ENCODE measurements at regions not wholly inside any gene's neighbourhood (a gene's known extent, or its start where the extent isn't known, plus 50 kb on each side); places are given as distances from the start of the nearest gene placed in this dataset.

DNA sequence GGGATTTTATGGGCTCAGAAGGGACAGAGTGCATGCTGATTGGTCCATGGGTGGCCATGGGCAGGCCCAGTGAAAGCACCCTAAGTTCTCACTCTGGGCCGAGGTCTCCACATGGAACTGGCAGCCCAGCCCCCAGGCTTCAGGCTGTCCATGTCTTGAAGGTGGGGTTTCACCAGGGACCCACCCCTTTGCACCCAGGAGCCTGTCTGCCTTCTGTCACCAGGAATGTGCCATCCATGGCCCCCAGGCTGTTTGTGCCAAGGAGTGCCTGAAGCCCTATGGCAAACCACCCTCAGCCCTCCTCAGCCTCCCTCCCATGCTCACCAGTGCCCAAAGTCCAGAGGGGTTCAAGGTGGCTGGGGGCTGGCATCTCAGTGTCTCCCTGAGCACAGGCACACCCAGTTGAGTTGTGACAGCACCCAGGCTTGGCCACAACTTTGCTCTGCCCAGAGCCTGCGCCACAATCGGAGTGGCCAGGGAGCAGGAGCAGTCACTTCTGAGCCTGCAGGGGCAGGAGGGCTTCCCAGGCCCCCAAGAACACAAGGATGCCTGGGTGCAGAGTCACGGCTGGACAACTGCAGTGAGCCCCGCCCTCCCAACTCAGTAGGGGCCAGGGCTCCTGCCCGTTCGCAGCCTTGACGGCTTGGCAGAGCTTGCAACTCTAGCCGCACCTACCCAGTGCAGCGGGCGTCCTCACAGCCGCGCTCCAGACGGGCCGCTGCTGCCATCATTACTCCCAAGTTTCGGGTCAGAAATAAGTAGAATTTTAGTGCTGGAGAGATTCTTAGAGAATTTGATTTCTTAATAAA is 185.3 kb upstream of the NUDT6 start:
- H3K27me3 ChIP-seq (ENCODE audit: control insufficient read depth in 2 of 2, insufficient read depth in 2 of 2, low read length in 2 of 2), result no peaks in the 10 kb centered on the region
- no peaks in the 10 kb centered on the region for H3K4me1 ChIP-seq (ENCODE audit: control insufficient read depth in 2 of 2, insufficient read depth in 2 of 2, low read length in 2 of 2)
- no peaks in the 10 kb centered on the region for H3K36me3 ChIP-seq (ENCODE audit: control insufficient read depth in 2 of 2, insufficient read depth in 2 of 2, low read length in 2 of 2)
- H3K9me3 ChIP-seq (ENCODE audit: control insufficient read depth in 2 of 2, low read length in 2 of 2), result no peaks in the 10 kb centered on the region
- no peak overlapping the region for H3K27ac ChIP-seq (ENCODE audit: low read depth in 2 of 2, low read length in 2 of 2)
- no peak overlapping the region for H3K9ac ChIP-seq (ENCODE audit: low read depth in 1 of 2, low read length in 2 of 2)
- H3K4me3 ChIP-seq (ENCODE audit: low read length in 2 of 2), result no peak overlapping the region

DNA sequence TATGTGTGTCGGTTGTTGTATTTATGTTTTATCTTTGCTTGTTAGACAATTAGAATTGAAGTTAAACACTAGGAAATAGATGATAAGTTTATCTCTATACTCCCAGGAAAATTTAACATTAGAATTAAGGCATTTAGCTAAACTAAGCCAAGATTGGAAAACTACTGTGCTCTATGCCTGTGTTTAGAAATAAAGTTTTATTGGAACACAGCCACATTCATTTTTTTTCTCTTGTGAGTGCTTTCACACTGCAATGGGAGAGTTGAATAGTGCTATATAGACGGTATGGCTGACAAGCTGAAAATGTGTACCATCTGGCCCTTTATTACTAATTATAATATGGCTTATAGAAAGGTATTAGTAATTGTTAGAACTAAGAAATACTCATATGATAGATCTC is 186.7 kb upstream of the NUDT6 start:
- Histone ChIP-seq H3K36me3 (ENCODE audit: control insufficient read depth in 2 of 2, insufficient read depth in 2 of 2, low read length in 2 of 2) (peaks cover 0 to under 1% of the 10 kb centered on the region in 2 donors), H3K27me3 (ENCODE audit: control insufficient read depth in 2 of 2, insufficient read depth in 2 of 2, low read length in 2 of 2) (no peaks in the 10 kb centered on the region), H3K9me3 (ENCODE audit: control insufficient read depth in 2 of 2, low read length in 2 of 2) (no peaks in the 10 kb centered on the region), H3K27ac (ENCODE audit: low read depth in 2 of 2, low read length in 2 of 2) (no peak overlapping the region), H3K4me1 (ENCODE audit: control insufficient read depth in 2 of 2, insufficient read depth in 2 of 2, low read length in 2 of 2) (no peaks in the 10 kb centered on the region), H3K9ac (ENCODE audit: low read depth in 1 of 2, low read length in 2 of 2) (no peak overlapping the region), H3K4me3 (ENCODE audit: low read length in 2 of 2) (no peak overlapping the region)

DNA sequence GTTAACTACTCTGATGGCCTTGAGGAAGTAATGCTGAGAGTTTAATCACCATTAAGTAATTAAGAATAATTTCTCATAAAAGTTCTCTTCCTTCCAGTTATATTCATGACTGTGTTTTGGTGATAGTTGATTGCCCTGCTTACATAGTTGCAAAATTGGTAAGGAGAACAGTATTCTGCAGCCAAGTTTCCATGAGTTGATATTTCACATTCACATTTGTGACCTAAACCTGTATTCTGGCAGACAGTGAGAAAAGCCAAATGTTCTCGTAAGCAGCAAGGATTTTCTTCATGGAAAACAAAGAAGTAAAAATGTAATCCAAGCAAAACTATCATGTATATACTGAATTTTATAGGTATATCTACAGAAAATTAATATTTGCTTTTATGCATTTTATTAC is 187.8 kb upstream of the NUDT6 start:
- Histone ChIP-seq H3K4me3 (ENCODE audit: low read length in 2 of 2) (no peak overlapping the region), H3K9me3 (ENCODE audit: control insufficient read depth in 2 of 2, low read length in 2 of 2) (no peaks in the 10 kb centered on the region), H3K9ac (ENCODE audit: low read depth in 1 of 2, low read length in 2 of 2) (no peak overlapping the region), H3K27ac (ENCODE audit: low read depth in 2 of 2, low read length in 2 of 2) (no peak overlapping the region), H3K27me3 (ENCODE audit: control insufficient read depth in 2 of 2, insufficient read depth in 2 of 2, low read length in 2 of 2) (no peaks in the 10 kb centered on the region), H3K36me3 (ENCODE audit: control insufficient read depth in 2 of 2, insufficient read depth in 2 of 2, low read length in 2 of 2) (peaks cover 0 to 3% of the 10 kb centered on the region in 2 donors), H3K4me1 (ENCODE audit: control insufficient read depth in 2 of 2, insufficient read depth in 2 of 2, low read length in 2 of 2) (no peaks in the 10 kb centered on the region)

DNA sequence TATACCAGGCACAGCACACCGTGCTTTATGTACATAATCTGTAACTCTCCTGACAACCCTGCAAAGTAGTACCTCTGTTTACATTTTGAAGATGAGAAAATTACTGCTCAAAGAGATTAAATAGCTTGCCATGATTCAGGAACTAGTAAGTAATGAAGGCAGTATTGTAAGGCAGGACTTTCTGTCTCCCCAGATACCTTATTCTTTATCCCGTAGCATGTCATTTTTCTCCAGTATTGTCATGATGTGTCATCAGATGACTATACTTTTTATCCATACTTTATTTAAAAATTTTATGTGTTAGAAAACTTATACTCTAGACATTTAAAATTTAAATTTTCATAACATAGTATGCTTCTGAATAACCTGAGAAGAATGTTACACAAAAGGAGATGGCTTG is 188.3 kb upstream of the NUDT6 start:
- H3K27ac ChIP-seq (ENCODE audit: low read depth in 2 of 2, low read length in 2 of 2), result no peak overlapping the region

DNA sequence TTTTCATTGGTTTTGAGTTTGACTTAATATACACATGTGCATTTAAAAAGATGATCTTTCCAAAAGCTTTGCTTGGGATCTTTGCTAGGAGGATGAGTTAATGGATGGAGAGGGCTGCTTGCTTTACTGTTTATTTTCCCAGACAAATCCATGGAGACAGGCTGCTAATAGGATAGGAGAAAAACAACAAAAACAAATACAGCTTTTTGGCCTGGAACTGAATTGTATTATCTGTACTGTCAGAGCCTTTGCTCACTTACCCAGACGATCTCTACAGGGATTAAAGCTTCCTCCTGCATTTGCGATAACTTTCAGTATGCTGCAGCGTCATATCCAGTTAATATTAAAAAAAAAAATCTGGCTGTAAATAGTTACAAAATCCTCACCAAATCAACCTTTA is 190.8 kb upstream of the NUDT6 start:
- Histone ChIP-seq H3K27me3 (ENCODE audit: control insufficient read depth in 2 of 2, insufficient read depth in 2 of 2, low read length in 2 of 2) (no peaks in the 10 kb centered on the region), H3K4me1 (ENCODE audit: control insufficient read depth in 2 of 2, insufficient read depth in 2 of 2, low read length in 2 of 2) (no peaks in the 10 kb centered on the region), H3K9ac (ENCODE audit: low read depth in 1 of 2, low read length in 2 of 2) (no peak overlapping the region), H3K9me3 (ENCODE audit: control insufficient read depth in 2 of 2, low read length in 2 of 2) (no peaks in the 10 kb centered on the region), H3K27ac (ENCODE audit: low read depth in 2 of 2, low read length in 2 of 2) (no peak overlapping the region), H3K4me3 (ENCODE audit: low read length in 2 of 2) (no peak overlapping the region), H3K36me3 (ENCODE audit: control insufficient read depth in 2 of 2, insufficient read depth in 2 of 2, low read length in 2 of 2) (peaks cover 0 to 3% of the 10 kb centered on the region in 2 donors)

More for the DNA sequence above, 188.3 kb upstream of the NUDT6 start:
- H3K4me1 ChIP-seq (ENCODE audit: control insufficient read depth in 2 of 2, insufficient read depth in 2 of 2, low read length in 2 of 2), result no peaks in the 10 kb centered on the region
- H3K27me3 ChIP-seq (ENCODE audit: control insufficient read depth in 2 of 2, insufficient read depth in 2 of 2, low read length in 2 of 2), result no peaks in the 10 kb centered on the region
- no peak overlapping the region for H3K4me3 ChIP-seq (ENCODE audit: low read length in 2 of 2)
- H3K9ac ChIP-seq (ENCODE audit: low read depth in 1 of 2, low read length in 2 of 2), result no peak overlapping the region
- no peaks in the 10 kb centered on the region for H3K9me3 ChIP-seq (ENCODE audit: control insufficient read depth in 2 of 2, low read length in 2 of 2)
- H3K36me3 ChIP-seq (ENCODE audit: control insufficient read depth in 2 of 2, insufficient read depth in 2 of 2, low read length in 2 of 2), result peaks cover 0 to 3% of the 10 kb centered on the region in 2 donors

DNA sequence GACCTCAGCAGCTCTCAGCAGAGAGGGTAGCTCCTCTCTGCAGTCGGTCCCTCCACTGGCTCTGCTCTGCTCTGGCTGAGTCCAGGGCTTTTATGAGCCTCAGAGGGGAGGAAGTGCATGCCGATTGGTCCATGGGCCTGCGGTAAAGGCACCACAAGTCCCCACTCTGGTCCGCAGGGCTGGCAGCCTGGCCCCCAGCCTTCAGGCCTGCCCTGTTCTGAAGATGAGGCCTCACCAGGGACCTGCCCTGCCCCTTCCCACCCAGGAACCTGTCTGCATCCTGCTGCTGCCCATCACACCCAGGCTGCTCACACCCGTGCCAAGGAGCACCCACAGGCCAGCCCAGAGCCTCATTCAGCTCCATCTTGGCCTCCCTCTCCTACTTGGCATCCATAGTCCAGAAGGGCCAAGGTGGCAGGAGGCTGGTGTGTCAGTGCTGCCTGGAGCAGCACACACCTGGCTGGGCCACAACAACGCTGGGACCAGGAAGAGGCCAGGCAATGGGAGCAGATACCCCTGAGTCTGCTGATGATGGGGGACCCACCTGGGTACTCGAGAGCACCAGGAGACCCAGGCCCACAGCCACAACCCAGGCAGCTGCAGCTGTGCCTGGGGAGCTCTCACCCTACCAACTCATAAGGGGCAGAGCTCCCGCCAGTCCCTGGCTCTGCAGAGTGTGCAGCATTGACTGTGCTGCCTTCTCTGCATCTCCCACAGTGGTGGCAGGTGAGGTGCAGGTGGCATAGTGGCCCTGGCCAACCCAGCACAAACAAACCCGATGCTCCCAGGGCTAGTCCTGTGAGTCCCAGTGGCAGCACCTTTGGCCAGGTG is 191.9 kb upstream of the NUDT6 start:
- H3K36me3 ChIP-seq (ENCODE audit: control insufficient read depth in 2 of 2, insufficient read depth in 2 of 2, low read length in 2 of 2), result peaks cover 0 to 3% of the 10 kb centered on the region in 2 donors
- H3K9ac ChIP-seq (ENCODE audit: low read depth in 1 of 2, low read length in 2 of 2), result no peak overlapping the region
- H3K4me1 ChIP-seq (ENCODE audit: control insufficient read depth in 2 of 2, insufficient read depth in 2 of 2, low read length in 2 of 2), result no peaks in the 10 kb centered on the region
- no peak overlapping the region for H3K4me3 ChIP-seq (ENCODE audit: low read length in 2 of 2)
- no peaks in the 10 kb centered on the region for H3K9me3 ChIP-seq (ENCODE audit: control insufficient read depth in 2 of 2, low read length in 2 of 2)
- H3K27me3 ChIP-seq (ENCODE audit: control insufficient read depth in 2 of 2, insufficient read depth in 2 of 2, low read length in 2 of 2), result no peaks in the 10 kb centered on the region
- peak overlapping the region in 1 of 2 donors; percentile 61 for H3K27ac ChIP-seq (ENCODE audit: low read depth in 2 of 2, low read length in 2 of 2)

DNA sequence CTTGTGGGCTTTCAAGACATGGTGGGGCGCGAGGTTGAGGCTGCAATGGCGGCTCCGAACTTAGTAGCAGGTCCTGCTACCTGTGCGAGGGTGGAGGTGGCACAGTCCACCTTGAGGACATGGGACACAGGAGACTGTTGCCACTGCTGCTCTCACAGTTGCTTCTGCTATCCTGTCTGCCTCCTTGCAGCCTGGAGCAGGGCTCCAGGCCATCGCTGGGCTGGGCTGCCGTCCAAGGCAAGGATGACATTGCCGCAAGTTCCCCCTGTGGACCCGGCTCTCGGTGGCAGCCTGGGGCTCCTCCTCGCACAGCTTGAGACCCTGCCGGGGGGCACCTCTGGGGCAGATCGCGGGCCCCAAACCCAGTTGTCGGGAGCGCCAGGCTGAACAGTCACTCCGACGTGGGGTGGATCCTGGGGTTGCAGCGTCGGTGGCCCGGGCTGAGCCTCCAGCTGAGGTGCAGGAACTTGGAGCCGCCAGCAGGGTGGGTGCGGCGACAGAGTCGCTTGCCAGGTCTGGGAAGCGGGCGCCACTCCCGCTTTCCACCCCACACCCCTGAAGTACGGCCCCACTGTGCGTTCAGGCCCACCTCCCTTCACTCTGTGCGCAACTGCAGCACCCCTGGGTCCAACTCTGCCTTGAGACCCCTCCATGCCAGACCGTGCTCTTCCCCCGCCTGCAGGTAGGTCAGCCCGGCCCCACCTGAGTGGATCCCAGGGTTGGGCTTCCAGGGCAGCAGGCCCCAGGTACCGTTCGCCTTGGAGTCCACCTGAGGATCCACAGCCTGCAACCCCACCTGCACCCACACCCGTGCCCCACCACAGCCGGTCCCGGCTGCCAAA is 192.7 kb upstream of the NUDT6 start:
- Histone ChIP-seq H3K27ac (ENCODE audit: low read depth in 2 of 2, low read length in 2 of 2) (peak overlapping the region in 1 of 2 donors; percentile 9), H3K9ac (ENCODE audit: low read depth in 1 of 2, low read length in 2 of 2) (no peak overlapping the region), H3K4me3 (ENCODE audit: low read length in 2 of 2) (no peak overlapping the region), H3K9me3 (ENCODE audit: control insufficient read depth in 2 of 2, low read length in 2 of 2) (no peaks in the 10 kb centered on the region), H3K36me3 (ENCODE audit: control insufficient read depth in 2 of 2, insufficient read depth in 2 of 2, low read length in 2 of 2) (peaks cover 0 to 3% of the 10 kb centered on the region in 2 donors), H3K4me1 (ENCODE audit: control insufficient read depth in 2 of 2, insufficient read depth in 2 of 2, low read length in 2 of 2) (no peaks in the 10 kb centered on the region), H3K27me3 (ENCODE audit: control insufficient read depth in 2 of 2, insufficient read depth in 2 of 2, low read length in 2 of 2) (no peaks in the 10 kb centered on the region)

DNA sequence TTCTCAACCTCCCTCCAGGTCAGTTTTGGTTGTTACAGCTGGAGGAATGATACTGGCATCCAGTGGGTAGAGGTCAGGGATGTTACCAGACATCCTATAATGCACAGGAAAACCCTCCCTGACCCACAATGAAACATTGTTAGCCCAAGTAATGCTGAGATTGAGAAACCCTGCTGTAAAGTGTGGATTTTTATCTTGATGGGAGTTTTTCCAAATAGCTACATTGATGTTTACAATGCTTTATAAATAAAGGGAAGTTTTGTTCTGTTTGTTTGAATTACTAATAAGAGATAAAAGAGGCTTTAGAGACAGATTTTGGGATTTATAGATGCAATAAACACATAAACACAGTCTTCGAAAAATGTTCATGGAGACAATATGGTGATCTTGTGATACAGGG is 194.0 kb upstream of the NUDT6 start:
- no peaks in the 10 kb centered on the region for H3K4me1 ChIP-seq (ENCODE audit: control insufficient read depth in 2 of 2, insufficient read depth in 2 of 2, low read length in 2 of 2)
- H3K27ac ChIP-seq (ENCODE audit: low read depth in 2 of 2, low read length in 2 of 2), result no peak overlapping the region
- peaks cover 0 to 3% of the 10 kb centered on the region in 2 donors for H3K36me3 ChIP-seq (ENCODE audit: control insufficient read depth in 2 of 2, insufficient read depth in 2 of 2, low read length in 2 of 2)
- no peaks in the 10 kb centered on the region for H3K27me3 ChIP-seq (ENCODE audit: control insufficient read depth in 2 of 2, insufficient read depth in 2 of 2, low read length in 2 of 2)
- H3K9ac ChIP-seq (ENCODE audit: low read depth in 1 of 2, low read length in 2 of 2), result no peak overlapping the region
- H3K9me3 ChIP-seq (ENCODE audit: control insufficient read depth in 2 of 2, low read length in 2 of 2), result no peaks in the 10 kb centered on the region
- no peak overlapping the region for H3K4me3 ChIP-seq (ENCODE audit: low read length in 2 of 2)

DNA sequence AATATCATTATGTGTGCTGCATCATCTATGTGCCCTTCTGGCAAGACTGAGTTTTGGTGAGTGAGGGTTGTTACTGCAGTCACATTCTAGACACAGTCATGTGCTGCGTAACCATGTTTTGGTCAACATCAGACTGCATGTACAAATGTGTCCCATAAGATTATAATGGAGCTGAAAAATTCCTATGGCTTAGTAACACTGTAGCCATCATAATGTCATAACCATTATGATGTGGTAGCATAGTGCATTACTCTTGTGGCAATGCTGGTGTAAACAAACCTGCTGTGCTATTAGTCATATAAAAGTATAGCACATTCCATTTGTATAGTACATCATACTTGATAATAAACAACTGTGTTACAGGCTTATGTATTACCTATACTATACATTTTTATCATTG is 198.1 kb upstream of the NUDT6 start:
- no peak overlapping the region for H3K4me3 ChIP-seq (ENCODE audit: low read length in 2 of 2)
- no peaks in the 10 kb centered on the region for H3K27me3 ChIP-seq (ENCODE audit: control insufficient read depth in 2 of 2, insufficient read depth in 2 of 2, low read length in 2 of 2)
- no peaks in the 10 kb centered on the region for H3K4me1 ChIP-seq (ENCODE audit: control insufficient read depth in 2 of 2, insufficient read depth in 2 of 2, low read length in 2 of 2)
- no peaks in the 10 kb centered on the region for H3K9me3 ChIP-seq (ENCODE audit: control insufficient read depth in 2 of 2, low read length in 2 of 2)
- H3K27ac ChIP-seq (ENCODE audit: low read depth in 2 of 2, low read length in 2 of 2), result no peak overlapping the region
- H3K36me3 ChIP-seq (ENCODE audit: control insufficient read depth in 2 of 2, insufficient read depth in 2 of 2, low read length in 2 of 2), result no peaks in the 10 kb centered on the region
- H3K9ac ChIP-seq (ENCODE audit: low read depth in 1 of 2, low read length in 2 of 2), result no peak overlapping the region
